ENCODE measurements at regions not wholly inside any gene's neighbourhood (a gene's known extent, or its start where the extent isn't known, plus 50 kb on each side); places are given as distances from the start of the nearest gene placed in this dataset.
"Not testable (repeated sequence)": the region's sequence is repeated elsewhere in the genome, so short reads cannot be mapped to it uniquely, and the experiment has no call there.

DNA sequence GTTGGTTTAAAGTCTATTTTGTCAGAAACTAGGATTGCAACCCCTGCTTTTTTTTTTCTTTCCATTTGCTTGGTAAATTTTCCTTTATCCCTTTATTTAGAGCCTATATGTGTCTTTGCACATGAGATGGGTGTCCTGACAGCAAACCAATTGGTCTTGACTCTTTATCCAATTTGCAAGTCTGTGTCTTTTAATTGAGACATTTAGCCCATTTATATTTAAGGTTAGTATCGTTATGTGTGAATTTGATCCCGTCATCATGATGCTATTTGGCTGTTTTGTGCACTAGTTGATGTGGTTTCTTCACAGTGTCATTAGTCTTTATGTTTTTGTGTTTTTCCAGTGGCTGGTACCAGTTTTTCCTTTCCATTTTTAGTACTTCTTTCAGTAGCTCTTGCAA, 127.7 kb upstream of the ZNF267 start:
- DNase-seq (ENCODE audit: low spot score): no peak

- DNase-seq (ENCODE audit: low spot score): no peak
These were observed 118.5 kb upstream of the ZNF267 start for GRCh38 chr16:31754998-31755615.

DNA sequence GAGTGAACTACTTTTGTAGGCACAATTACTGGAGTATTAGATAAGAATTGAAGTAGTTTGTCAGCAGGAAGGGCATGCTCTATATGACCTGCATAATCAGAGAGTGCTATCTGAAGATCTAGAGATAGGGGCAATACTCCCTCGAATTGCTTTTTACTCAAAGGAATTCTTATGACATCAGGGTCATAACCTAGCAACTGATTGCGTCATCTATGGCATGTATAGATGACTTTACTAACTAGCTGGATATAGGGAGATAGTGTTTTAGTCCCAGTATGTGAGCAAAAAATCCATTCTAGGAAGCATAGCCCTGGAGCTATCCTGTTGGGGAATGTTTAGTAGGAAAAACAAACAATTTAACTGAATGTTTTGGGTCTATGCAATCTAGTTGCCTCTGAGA, 109.5 kb upstream of the ZNF267 start:
- no peak for DNase-seq (ENCODE audit: low spot score)

- no peak for DNase-seq (ENCODE audit: low spot score)
These were observed 106.3 kb upstream of the ZNF267 start for GRCh38 chr16:31767267-31767666.

DNA sequence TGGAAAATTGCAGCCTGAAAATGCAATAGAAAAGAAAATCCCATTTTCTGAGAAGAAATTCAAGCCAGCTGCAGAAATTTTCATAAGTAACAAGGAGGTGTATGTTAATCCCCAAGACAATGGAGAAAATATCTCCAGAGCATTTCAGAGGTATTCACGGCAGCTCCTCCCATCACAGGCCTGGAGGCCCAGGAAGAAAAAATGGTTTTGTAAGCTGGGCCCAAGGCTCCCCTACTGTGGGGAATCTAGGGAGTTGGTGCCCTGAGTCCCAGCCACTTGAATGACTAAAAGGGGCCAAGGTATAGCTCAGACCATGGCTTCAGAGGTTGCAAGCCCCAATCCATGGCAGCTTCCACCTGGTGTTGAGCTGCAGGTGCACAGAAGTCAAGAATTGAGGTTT, 93.3 kb upstream of the ZNF267 start:
- DNase-seq (ENCODE audit: low spot score): no peak

DNA sequence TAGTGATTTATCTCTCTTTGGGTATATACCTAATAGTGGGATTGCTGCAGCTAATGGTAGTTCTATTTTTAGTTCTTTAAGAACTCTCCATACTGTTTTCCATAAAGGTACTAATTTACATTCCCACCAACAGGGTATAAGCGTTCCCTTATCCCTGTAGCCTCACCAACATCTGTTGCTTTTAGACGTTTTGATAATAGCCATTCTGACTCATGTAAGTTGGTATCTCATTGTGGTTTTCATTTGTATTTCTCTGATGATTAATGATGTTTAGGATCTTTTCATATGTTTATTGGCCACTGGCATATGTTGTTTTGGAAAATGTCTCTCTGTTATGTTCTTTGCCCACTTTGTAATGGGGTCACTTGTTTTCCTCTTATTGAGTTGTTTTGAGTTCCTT, 88.5 kb upstream of the ZNF267 start:
- no peak for DNase-seq (ENCODE audit: low spot score)

DNA sequence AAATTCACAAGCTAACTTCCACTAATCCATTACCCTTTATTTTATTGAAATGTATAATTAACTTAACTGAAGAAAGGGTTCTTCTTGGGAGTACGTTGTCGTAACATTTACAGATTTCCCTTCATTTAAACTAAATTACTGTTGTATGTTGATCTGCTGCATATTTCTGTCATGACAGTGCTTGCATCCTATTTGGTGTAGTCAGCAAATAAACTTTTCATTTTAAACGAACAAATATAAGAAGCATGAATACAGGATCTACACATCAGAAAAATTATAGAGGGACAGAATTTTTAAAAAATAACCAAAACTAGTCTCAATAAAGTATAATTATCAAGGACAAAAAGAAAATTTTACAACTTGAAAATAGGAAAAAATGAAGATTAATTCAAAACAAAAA, 66.5 kb upstream of the ZNF267 start:
- no peak for DNase-seq (ENCODE audit: low spot score)

DNA sequence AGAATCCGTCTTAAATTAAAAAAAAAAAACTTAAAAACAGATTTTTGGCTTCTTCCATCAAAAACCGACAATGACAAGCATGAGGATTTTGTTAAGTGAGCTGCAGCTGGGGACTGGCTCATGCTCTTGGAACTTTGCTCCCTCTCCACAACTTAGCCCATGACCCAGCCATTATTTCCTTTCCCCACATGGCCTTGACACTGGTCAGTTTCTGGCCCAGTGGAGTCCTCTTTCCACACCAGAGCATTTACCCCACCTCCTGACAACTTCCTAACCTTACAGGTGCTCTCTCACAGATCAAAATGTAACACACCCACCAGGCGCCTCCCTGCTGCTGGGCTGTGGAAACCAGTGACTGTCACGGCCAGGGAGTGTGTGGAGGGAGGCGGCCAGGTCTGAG, 62.7 kb upstream of the ZNF267 start:
- DNase-seq (ENCODE audit: low spot score): no peak

DNA sequence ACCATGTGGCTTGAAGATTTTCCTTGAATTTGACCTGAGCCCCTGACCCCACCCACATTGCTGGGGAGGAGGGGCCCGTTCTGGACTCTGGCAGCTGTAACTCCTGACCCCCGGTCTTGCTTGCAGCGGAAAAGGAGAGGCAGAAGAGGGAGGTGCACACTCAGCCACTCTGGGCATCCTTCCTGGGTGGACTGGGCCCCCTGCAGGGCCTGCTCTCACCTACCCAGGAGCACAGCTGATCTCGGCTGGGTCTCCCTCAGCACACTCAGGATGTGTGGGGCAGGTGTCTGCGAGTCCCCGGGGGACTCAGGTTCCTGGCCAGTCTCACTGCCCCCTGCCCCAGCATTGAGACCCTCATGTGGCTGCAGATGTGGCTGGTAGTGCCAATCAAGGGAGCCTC, 57.5 kb upstream of the ZNF267 start:
- DNase-seq (ENCODE audit: low spot score): not testable (repeated sequence)

DNA sequence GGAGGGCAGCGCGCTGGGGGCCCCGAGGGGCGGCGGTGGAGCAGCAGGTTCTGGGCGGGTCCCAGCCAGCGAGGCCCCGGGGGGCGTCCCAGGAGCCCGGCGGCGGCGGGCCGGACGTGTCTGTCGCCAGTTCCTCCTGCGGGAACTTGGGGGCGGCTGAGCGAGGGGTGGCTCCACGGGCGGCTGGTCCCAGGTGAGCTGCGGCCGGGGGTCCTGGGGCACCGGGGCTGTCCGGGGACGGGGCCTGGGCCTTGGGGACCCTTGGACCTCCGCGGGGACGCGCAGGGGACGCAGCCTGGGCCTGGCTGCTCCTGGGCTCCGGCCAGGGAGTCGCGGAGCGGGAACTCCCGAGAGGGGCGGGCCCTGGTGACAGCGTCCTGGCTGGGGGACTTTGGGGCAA, 54.2 kb upstream of the ZNF267 start:
- no peak for DNase-seq (ENCODE audit: low spot score)

- DNase-seq (ENCODE audit: low spot score): no peak
These were observed 53.7 kb upstream of the ZNF267 start for GRCh38 chr16:31819948-31820347.
